ENCODE measurements at regions not wholly inside any gene's neighbourhood (a gene's known extent, or its start where the extent isn't known, plus 50 kb on each side); places are given as distances from the start of the nearest gene placed in this dataset.

GRCh38 chr15:95869920-95870319, 460.6 kb upstream of the NR2F2 start:
- TF ChIP-seq TAF1 (IDR thresholded peaks at IDR 0.05; ENCODE audit: borderline replicate concordance, insufficient read depth, low read length) (no peak), FOXP2 (optimal IDR thresholded peaks at IDR 0.05; ENCODE audit: borderline replicate concordance, extremely low read depth, extremely low read length, insufficient read depth) (no peak)

All from PFSK-1 (cell line).